Stimulated activated effector memory CD8-positive, alpha-beta T cell treated with anti-CD3 and anti-CD28 coated beads, Interleukin-12 subunit alpha, Interleukin-12 subunit beta, amount 100 ng/mL, for 72 hours (primary cell): ENCODE measurements at regions not wholly inside any gene's neighbourhood (a gene's known extent, or its start where the extent isn't known, plus 50 kb on each side); places are given as distances from the start of the nearest gene placed in this dataset.

Experiments used
- ATAC-seq: fragments of 150-1000 bp; cut with Tn5 transposase; 2 replicates; pipeline ENCODE4 v1.10.0; 2021
- DNase-seq, 2 donors: peaks; one replicate each; pipeline ENCODE4 v3.0.0; 2021 to 2022; ENCODE audit warnings: low spot score in 2 of 2
- H3K27ac Mint-ChIP-seq: one replicate; pipeline ENCODE4 v1.8.0; 2022; ENCODE audit warnings: mild to moderate bottlenecking, mixed read lengths
- H3K36me3 Mint-ChIP-seq: one replicate; pipeline ENCODE4 v1.8.0; 2022; ENCODE audit warnings: mild to moderate bottlenecking, mixed read lengths
- H3K4me1 Mint-ChIP-seq: one replicate; pipeline ENCODE4 v1.8.0; 2022; ENCODE audit warnings: mixed read lengths
- H3K4me3 Mint-ChIP-seq: one replicate; pipeline ENCODE4 v1.8.0; 2022; ENCODE audit warnings: mild to moderate bottlenecking, mixed read lengths
- H3K9me3 Mint-ChIP-seq: one replicate; pipeline ENCODE4 v1.8.0; 2022; ENCODE audit warnings: mixed read lengths

DNA sequence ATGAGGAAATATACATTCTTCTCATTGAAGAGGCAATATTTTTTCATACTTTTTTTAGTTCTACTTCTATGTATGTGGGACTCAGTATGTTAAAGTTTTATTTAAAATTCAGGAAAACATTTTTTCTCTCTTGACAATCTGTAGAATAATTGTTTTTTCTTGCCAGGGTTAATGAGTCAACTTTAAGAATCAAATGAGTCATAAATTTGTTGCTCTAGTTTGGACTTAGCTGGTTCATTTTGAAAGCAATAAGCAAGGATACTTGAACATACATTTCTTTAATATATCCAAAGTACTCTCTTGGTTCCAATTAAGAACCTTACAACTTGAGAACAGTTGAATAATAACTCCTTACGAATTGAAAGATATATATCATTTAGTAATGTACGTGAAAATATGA, 1145.3 kb upstream of the B3GALT2 start:
- H3K36me3 Mint-ChIP-seq = no peaks in the 10 kb centered on the region
- no peak overlapping the region for H3K4me3 Mint-ChIP-seq
- no peaks in the 10 kb centered on the region for H3K9me3 Mint-ChIP-seq
- DNase-seq = no peak
- no peaks in the 10 kb centered on the region for H3K4me1 Mint-ChIP-seq
- peak; percentile 47 for ATAC-seq
- H3K27ac Mint-ChIP-seq = no peak overlapping the region

- Mint-ChIP-seq H3K9me3 (no peaks in the 10 kb centered on the region), H3K4me3 (no peak overlapping the region), H3K36me3 (no peaks in the 10 kb centered on the region), H3K4me1 (no peaks in the 10 kb centered on the region), H3K27ac (no peak overlapping the region)
- DNase-seq (no peak), ATAC-seq (no peak)
These were observed 1136.3 kb upstream of the B3GALT2 start for GRCh38 chr1:194322751-194323150.

- Mint-ChIP-seq H3K4me1 (no peaks in the 10 kb centered on the region), H3K4me3 (no peak overlapping the region), H3K9me3 (no peaks in the 10 kb centered on the region), H3K27ac (no peak overlapping the region), H3K36me3 (no peaks in the 10 kb centered on the region)
- DNase-seq = no peak
- ATAC-seq = no peak
These were observed 1132.4 kb upstream of the B3GALT2 start for GRCh38 chr1:194318790-194319280.

DNA sequence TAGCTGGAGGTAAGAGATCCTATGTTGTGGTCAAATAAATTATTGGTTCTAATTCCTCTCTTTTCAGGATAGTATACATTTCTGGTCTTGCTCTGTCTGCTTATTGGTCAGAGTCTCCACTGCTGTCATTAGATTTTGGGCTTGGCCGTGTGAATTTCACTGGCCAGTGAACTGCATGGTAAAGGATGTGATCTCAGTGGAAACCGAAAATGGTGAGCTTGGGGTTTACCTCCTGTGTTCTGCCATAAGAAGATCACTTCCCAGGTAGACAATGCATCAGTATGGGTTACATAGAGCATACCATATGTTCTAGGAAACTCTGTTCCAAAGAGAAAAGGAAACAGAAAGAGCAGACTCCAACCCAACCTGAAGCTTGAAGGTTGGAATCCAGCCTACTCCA, 1123.3 kb upstream of the B3GALT2 start:
- no peak for DNase-seq
- no peaks in the 10 kb centered on the region for H3K4me1 Mint-ChIP-seq
- no peak for ATAC-seq
- H3K27ac Mint-ChIP-seq = no peak overlapping the region
- H3K9me3 Mint-ChIP-seq = no peaks in the 10 kb centered on the region
- H3K4me3 Mint-ChIP-seq = no peak overlapping the region
- no peaks in the 10 kb centered on the region for H3K36me3 Mint-ChIP-seq

GRCh38 chr1:194309269-194309668, 1122.9 kb upstream of the B3GALT2 start:
- H3K4me3 Mint-ChIP-seq = no peak overlapping the region
- no peaks in the 10 kb centered on the region for H3K36me3 Mint-ChIP-seq
- no peaks in the 10 kb centered on the region for H3K4me1 Mint-ChIP-seq
- DNase-seq (no peak), ATAC-seq (no peak)
- no peak overlapping the region for H3K27ac Mint-ChIP-seq
- H3K9me3 Mint-ChIP-seq = no peaks in the 10 kb centered on the region

DNA sequence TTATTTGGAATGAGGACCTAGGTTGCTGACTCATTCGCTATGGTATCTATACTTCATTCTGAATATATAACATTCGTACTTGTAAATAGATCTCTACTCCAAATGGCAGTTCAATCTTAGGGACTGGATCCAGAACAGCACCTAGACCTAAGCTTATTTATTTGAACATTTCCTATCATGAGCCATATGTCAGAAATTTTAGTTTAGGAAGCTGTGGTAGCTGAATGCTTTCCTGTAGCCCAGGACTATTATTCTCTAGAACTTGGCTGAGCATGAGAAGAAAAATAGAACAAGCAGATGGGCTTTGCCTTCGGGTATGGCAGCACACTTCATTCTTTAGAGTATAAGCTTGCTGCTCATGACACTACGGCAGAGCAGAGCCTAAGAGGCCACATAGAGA, 1114.4 kb upstream of the B3GALT2 start:
- Mint-ChIP-seq H3K36me3 (peaks cover 5% of the 10 kb centered on the region), H3K4me3 (no peak overlapping the region), H3K4me1 (peaks cover 7% of the 10 kb centered on the region), H3K27ac (no peak overlapping the region), H3K9me3 (no peaks in the 10 kb centered on the region)
- ATAC-seq (no peak), DNase-seq (no peak)

DNA sequence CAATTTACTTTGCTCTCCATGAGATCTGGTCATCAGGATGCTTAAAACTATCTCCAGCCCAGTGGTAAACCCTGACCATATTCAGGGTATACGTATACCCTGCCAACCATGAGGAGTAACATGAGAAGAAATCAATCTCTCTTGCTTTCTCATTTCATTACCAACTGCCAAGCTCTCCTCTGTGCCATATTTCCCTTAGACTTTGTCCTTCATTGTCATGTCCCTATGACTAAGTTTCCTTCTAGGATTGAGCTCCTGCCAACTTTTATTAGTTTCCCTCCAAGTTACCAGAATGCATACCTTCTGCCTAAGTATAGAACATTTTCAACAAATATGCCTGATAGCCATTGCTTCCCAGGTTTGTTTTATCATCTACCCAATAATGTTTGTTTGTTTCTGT, 1113.9 kb upstream of the B3GALT2 start:
- peaks cover 12% of the 10 kb centered on the region for H3K4me1 Mint-ChIP-seq
- H3K36me3 Mint-ChIP-seq = peaks cover 5% of the 10 kb centered on the region
- DNase-seq (no peak), ATAC-seq (no peak)
- no peaks in the 10 kb centered on the region for H3K9me3 Mint-ChIP-seq
- no peak overlapping the region for H3K4me3 Mint-ChIP-seq
- H3K27ac Mint-ChIP-seq = no peak overlapping the region

GRCh38 chr1:194298007-194298598, 1111.7 kb upstream of the B3GALT2 start:
- DNase-seq = no peak
- Mint-ChIP-seq H3K9me3 (no peaks in the 10 kb centered on the region), H3K4me1 (peaks cover 23% of the 10 kb centered on the region), H3K36me3 (peaks cover 5% of the 10 kb centered on the region), H3K4me3 (no peak overlapping the region), H3K27ac (peak overlapping the region; percentile 85)
- peak; percentile 55 for ATAC-seq

- Mint-ChIP-seq H3K9me3 (no peaks in the 10 kb centered on the region), H3K27ac (no peak overlapping the region), H3K4me3 (no peak overlapping the region), H3K36me3 (peaks cover 5% of the 10 kb centered on the region), H3K4me1 (peaks cover 23% of the 10 kb centered on the region)
- DNase-seq = no peak
- no peak for ATAC-seq
These were observed 1110.7 kb upstream of the B3GALT2 start for GRCh38 chr1:194297094-194297493.

GRCh38 chr1:194296201-194296600, 1109.8 kb upstream of the B3GALT2 start:
- DNase-seq (no peak), ATAC-seq (peak; percentile 44)
- Mint-ChIP-seq H3K4me1 (peaks cover 25% of the 10 kb centered on the region), H3K9me3 (no peaks in the 10 kb centered on the region), H3K36me3 (peaks cover 5% of the 10 kb centered on the region), H3K4me3 (no peak overlapping the region), H3K27ac (no peak overlapping the region)

DNA sequence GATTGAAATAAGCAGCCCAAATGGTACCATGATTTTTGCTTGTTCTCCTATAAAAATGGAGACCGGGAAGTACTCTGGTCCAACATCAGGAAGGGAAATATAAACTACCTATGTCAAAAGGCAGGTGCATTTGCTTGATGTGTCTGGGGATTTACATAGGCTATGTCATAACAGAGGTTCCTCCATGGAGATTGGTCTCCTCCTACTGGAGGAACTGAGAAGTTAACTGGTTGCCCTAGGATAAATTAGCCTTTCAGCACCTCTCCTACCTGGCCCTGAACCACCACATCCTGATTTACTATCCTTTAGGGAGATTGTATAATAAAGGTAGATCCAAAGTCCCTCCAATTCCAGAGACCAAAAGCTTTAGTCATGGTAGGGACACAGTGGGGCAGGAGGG, 1109.3 kb upstream of the B3GALT2 start:
- H3K36me3 Mint-ChIP-seq = peaks cover 5% of the 10 kb centered on the region
- no peaks in the 10 kb centered on the region for H3K9me3 Mint-ChIP-seq
- ATAC-seq (peak; percentile 83), DNase-seq (no peak)
- no peak overlapping the region for H3K4me3 Mint-ChIP-seq
- no peak overlapping the region for H3K27ac Mint-ChIP-seq
- peaks cover 30% of the 10 kb centered on the region for H3K4me1 Mint-ChIP-seq

DNA sequence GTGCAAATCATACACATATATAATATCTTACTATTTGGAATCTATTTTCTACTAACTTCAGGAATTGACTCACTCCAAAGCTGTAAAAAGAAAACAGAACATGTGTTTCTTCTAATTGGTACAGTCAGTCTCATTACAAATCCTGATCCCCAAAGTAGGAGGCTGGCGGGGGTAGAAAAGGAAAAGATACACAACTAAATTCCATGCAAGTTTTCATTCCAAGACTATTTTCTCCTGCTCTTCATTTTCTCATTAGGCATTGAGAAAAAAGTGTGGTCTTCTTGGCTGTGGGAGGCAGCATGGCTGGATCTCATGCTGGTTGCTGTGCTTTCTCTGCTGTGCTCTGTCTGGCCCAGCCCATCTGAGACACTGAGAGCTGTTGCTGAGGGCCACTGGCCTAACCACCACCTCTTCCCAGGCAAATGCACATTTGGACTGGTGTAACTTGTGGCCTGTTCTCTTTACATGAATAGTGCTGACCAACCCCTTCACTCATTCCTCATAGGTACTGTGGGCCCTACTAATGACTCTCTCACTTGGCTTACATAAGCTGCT, 1107.5 kb upstream of the B3GALT2 start:
- Mint-ChIP-seq H3K36me3 (peaks cover 5% of the 10 kb centered on the region), H3K4me3 (no peak overlapping the region), H3K4me1 (peaks cover 32% of the 10 kb centered on the region), H3K27ac (no peak overlapping the region), H3K9me3 (no peaks in the 10 kb centered on the region)
- DNase-seq (no peak), ATAC-seq (no peak)

DNA sequence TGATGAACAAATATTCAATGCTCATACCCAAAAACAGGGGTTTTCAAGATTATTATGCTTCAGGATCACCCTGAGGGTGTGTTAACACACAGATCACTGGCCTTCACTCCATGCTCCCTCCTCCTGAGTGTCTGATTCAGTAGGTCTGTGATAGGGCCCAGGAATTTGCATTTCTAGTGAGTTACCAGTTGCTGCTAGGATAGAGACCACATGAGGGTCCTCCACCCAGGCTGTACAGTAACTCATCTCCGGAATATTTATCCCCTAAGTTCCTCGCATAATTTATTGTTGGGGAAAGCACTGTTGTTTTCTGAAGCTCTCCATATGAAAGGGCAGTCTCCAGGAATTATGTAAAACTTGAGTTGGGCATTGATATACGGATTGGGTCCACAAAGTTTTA, 1106.6 kb upstream of the B3GALT2 start:
- DNase-seq (no peak), ATAC-seq (no peak)
- H3K9me3 Mint-ChIP-seq = no peaks in the 10 kb centered on the region
- H3K36me3 Mint-ChIP-seq = peaks cover 1% of the 10 kb centered on the region
- H3K4me1 Mint-ChIP-seq = peaks cover 32% of the 10 kb centered on the region
- no peak overlapping the region for H3K27ac Mint-ChIP-seq
- no peak overlapping the region for H3K4me3 Mint-ChIP-seq

- ATAC-seq (peak; percentile 92), DNase-seq (no peak)
- H3K4me1 Mint-ChIP-seq = peaks cover 16% of the 10 kb centered on the region
- H3K36me3 Mint-ChIP-seq = no peaks in the 10 kb centered on the region
- no peak overlapping the region for H3K27ac Mint-ChIP-seq
- H3K4me3 Mint-ChIP-seq = peak overlapping the region; percentile 25
- no peaks in the 10 kb centered on the region for H3K9me3 Mint-ChIP-seq
These were observed 1103.3 kb upstream of the B3GALT2 start for GRCh38 chr1:194289569-194290266.

DNA sequence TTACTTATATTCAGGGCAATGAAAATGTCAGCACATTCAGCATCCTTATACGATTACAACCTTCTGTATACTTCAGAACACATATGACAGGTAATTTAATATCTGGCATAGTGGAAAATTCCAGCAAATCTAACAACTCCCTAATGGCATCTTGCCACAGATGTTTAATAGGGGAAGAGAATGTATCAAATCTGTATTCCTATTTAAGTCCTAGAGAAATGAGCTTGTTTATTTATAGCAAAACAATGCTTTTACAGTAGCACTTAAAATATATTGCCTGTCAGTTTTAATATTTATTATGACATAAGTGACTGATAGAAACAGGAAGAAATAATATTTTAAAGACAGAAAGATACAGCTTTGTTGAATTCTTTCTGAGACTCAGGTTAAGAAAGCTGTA, 1101.8 kb upstream of the B3GALT2 start:
- DNase-seq (no peak), ATAC-seq (no peak)
- no peaks in the 10 kb centered on the region for H3K36me3 Mint-ChIP-seq
- H3K27ac Mint-ChIP-seq = no peak overlapping the region
- H3K4me3 Mint-ChIP-seq = peak overlapping the region; percentile 8
- H3K4me1 Mint-ChIP-seq = peaks cover 9% of the 10 kb centered on the region
- no peaks in the 10 kb centered on the region for H3K9me3 Mint-ChIP-seq

DNA sequence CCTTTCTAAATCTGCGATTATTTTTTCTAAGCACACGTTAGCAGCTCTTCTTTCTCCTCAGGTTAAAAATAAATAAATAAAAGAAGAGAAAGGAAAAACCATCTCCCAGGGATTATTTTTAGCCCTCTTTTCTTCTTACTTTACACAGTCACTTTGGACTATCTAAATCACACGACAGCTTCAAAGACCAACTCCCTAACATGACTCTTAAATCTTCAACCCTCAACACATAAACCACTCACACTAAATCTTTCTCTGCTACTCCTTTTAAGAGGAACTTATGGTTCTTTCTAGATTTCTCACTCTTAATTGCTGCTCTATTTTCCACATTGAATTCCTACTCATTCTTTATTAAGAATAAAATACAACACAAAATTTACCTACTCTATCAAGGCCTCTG, 1095.0 kb upstream of the B3GALT2 start:
- DNase-seq (no peak), ATAC-seq (no peak)
- Mint-ChIP-seq H3K27ac (no peak overlapping the region), H3K4me3 (no peak overlapping the region), H3K4me1 (no peaks in the 10 kb centered on the region), H3K36me3 (peaks cover 6% of the 10 kb centered on the region), H3K9me3 (no peaks in the 10 kb centered on the region)
